ENCODE measurements at regions not wholly inside any gene's neighbourhood (a gene's known extent, or its start where the extent isn't known, plus 50 kb on each side); places are given as distances from the start of the nearest gene placed in this dataset.

GRCh38 chr18:5603153-5603552, 59.4 kb upstream of the EPB41L3 start:
- DNase-seq (ENCODE audit: extremely low spot score) = no peak
- H3K9me3 ChIP-seq = no peaks in the 10 kb centered on the region
- TF ChIP-seq POLR2A (IDR thresholded peaks at IDR 0.05; ENCODE audit: low read depth) = no peak
- TF ChIP-seq, protein P1, sequence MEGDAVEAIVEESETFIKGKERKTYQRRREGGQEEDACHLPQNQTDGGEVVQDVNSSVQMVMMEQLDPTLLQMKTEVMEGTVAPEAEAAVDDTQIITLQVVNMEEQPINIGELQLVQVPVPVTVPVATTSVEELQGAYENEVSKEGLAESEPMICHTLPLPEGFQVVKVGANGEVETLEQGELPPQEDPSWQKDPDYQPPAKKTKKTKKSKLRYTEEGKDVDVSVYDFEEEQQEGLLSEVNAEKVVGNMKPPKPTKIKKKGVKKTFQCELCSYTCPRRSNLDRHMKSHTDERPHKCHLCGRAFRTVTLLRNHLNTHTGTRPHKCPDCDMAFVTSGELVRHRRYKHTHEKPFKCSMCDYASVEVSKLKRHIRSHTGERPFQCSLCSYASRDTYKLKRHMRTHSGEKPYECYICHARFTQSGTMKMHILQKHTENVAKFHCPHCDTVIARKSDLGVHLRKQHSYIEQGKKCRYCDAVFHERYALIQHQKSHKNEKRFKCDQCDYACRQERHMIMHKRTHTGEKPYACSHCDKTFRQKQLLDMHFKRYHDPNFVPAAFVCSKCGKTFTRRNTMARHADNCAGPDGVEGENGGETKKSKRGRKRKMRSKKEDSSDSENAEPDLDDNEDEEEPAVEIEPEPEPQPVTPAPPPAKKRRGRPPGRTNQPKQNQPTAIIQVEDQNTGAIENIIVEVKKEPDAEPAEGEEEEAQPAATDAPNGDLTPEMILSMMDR (IDR thresholded peaks at IDR 0.05) = no peak
- TF ChIP-seq POLR2AphosphoS5 (IDR thresholded peaks at IDR 0.05) = no peak
- TF ChIP-seq EP300 (IDR thresholded peaks at IDR 0.05) = no peak
- H3K36me3 ChIP-seq = no peaks in the 10 kb centered on the region
- whole genome bisulfite sequencing = 76% methylated on average over 6 of the region's 6 CpGs
- no peak overlapping the region for H3K27ac ChIP-seq (replicated peaks in 1 of 4)
- H3K4me1 ChIP-seq = no peaks in the 10 kb centered on the region
- H3K4me3 ChIP-seq = no peak overlapping the region
- H3K27me3 ChIP-seq = no peaks in the 10 kb centered on the region
- intact Hi-C loops (cut with DNase I) = no loop called here

- H3K9me3 ChIP-seq = no peaks in the 10 kb centered on the region
- no peaks in the 10 kb centered on the region for H3K27me3 ChIP-seq
- no peak for DNase-seq (ENCODE audit: extremely low spot score)
- H3K36me3 ChIP-seq = no peaks in the 10 kb centered on the region
- no peak overlapping the region for H3K4me3 ChIP-seq
- WGBS = 93% methylated on average over 2 of the region's 2 CpGs
- no peak overlapping the region for H3K27ac ChIP-seq (replicated peaks in 1 of 4)
- intact Hi-C loops (cut with DNase I) = no loop called here
- TF ChIP-seq POLR2A (IDR thresholded peaks at IDR 0.05; ENCODE audit: low read depth) = no peak
- TF ChIP-seq EP300 (IDR thresholded peaks at IDR 0.05) = no peak
- no peak for TF ChIP-seq POLR2AphosphoS5 (IDR thresholded peaks at IDR 0.05)
- TF ChIP-seq, protein P1 (IDR thresholded peaks at IDR 0.05) = no peak
- no peaks in the 10 kb centered on the region for H3K4me1 ChIP-seq
Observed at GRCh38 chr18:5601188-5601624, 57.4 kb upstream of the EPB41L3 start.

DNA sequence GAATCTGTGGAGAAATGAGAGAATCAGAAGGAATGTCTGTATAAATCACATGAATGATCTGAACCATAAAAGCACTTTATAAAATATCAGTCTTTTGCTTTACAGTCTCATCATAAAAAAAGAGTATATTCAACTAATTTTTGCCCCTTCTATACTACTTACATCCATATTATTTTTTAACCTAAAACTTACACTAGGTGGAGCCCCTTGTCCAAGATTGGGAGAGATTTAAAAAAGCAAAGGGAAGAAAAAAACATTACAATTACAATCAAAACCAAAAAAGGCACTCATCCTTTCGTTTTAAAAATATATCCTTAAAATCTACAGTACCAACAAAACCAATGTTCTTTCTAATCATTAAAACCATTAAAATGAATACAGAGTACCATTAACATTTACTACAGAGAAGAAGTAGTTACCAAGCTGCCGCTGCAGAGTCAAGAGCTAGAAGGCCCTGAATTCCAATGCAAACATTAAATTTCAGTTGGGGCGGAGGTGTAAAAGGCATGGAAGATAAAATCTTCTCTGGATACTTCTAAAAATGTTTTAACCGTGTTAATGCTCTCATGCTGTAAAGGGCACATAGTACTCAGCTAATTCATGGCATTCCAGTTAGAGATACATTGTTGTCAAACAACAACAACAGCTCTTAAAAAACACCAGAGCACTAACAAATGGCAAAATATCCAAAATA, 56.7 kb upstream of the EPB41L3 start:
- WGBS = 52% methylated on average over 4 of the region's 4 CpGs
- H3K36me3 ChIP-seq = no peaks in the 10 kb centered on the region

DNA sequence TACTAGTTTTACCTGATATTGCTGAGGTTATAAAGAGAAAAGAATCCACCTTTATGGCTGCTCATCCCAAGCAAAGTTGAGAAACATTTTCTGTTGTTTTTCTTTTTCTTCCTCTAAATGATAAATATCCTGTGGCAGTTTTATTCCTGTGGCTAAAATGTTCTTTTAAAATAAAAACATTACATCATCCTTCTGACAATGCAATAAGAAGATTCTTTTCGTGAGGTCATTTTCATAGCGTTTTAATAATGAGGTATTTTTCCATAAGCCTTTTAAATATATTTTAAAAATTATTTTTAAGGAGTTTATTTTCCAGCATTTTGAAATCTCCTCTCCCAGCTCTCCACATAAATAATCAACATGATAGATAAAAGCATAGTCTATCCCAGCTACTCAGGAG, 52.8 kb upstream of the EPB41L3 start:
- H3K36me3 ChIP-seq = no peaks in the 10 kb centered on the region
- WGBS = 80% methylated on average over 2 of the region's 2 CpGs
- intact Hi-C loops (cut with DNase I) = no loop called here

More for the DNA sequence above, 56.7 kb upstream of the EPB41L3 start:
- Histone ChIP-seq H3K27ac (replicated peaks in 1 of 4) (no peak overlapping the region), H3K4me3 (no peak overlapping the region), H3K27me3 (no peaks in the 10 kb centered on the region), H3K9me3 (no peaks in the 10 kb centered on the region), H3K4me1 (no peaks in the 10 kb centered on the region)
- TF ChIP-seq POLR2A (IDR thresholded peaks at IDR 0.05; ENCODE audit: low read depth) (no peak), EP300 (IDR thresholded peaks at IDR 0.05) (no peak)
- TF ChIP-seq, protein P1 (IDR thresholded peaks at IDR 0.05) = peak in 1 of 3 experiments; percentile 20
- intact Hi-C loops (cut with DNase I) = no loop called here
- no peak for DNase-seq (ENCODE audit: extremely low spot score)

More for the DNA sequence above, 52.8 kb upstream of the EPB41L3 start:
- no peaks in the 10 kb centered on the region for H3K27me3 ChIP-seq
- H3K9me3 ChIP-seq = no peaks in the 10 kb centered on the region
- no peak for DNase-seq (ENCODE audit: extremely low spot score)
- H3K4me1 ChIP-seq = no peaks in the 10 kb centered on the region
- no peak for TF ChIP-seq EP300 (IDR thresholded peaks at IDR 0.05)
- TF ChIP-seq, protein P1 (IDR thresholded peaks at IDR 0.05) = no peak
- no peak for TF ChIP-seq POLR2AphosphoS5 (IDR thresholded peaks at IDR 0.05)
- TF ChIP-seq POLR2A (IDR thresholded peaks at IDR 0.05; ENCODE audit: low read depth) = no peak
- H3K27ac ChIP-seq (replicated peaks in 1 of 4) = no peak overlapping the region
- H3K4me3 ChIP-seq = no peak overlapping the region

Data from esophagus muscularis mucosa (tissue), 4 donors.